Transverse colon (tissue), 4 donors: ENCODE measurements at regions not wholly inside any gene's neighbourhood (a gene's known extent, or its start where the extent isn't known, plus 50 kb on each side); places are given as distances from the start of the nearest gene placed in this dataset.

Experiments
- EP300 ChIP-seq: sonication (generic); formaldehyde crosslinking; IDR thresholded peaks from one replicate; pipeline ENCODE4 v1.6.1; 2017; ENCODE audit warnings: antibody characterized with exemption, low read depth
- POLR2A ChIP-seq: fragments of 450-650 bp; IDR thresholded peaks from one replicate; pipeline ENCODE4 v1.6.1; 2016; ENCODE audit warnings: antibody characterized with exemption, mild to moderate bottlenecking, moderate library complexity
- POLR2AphosphoS5 ChIP-seq, 3 donors: sonication (generic); formaldehyde crosslinking; IDR thresholded peaks; one replicate each; pipeline ENCODE4 v1.6.1; 2016; ENCODE audit warnings: antibody characterized with exemption in 3 of 3
- TF ChIP-seq, protein P1 (sequence below), 5 experiments: fragments of 200-600 bp in 3 of 5; fragments of 450-650 bp in 2 of 5; sonication (generic) in 3 of 5; IDR thresholded peaks; 1 replicate in 2 of 5; 2 replicates in 3 of 5; pipeline ENCODE4 v1.5.1; 2016 to 2017; ENCODE audit warnings: antibody characterized with exemption in 5 of 5, inconsistent platforms in 3 of 5, mild to moderate bottlenecking in 2 of 5, moderate library complexity in 1 of 5

DNA sequence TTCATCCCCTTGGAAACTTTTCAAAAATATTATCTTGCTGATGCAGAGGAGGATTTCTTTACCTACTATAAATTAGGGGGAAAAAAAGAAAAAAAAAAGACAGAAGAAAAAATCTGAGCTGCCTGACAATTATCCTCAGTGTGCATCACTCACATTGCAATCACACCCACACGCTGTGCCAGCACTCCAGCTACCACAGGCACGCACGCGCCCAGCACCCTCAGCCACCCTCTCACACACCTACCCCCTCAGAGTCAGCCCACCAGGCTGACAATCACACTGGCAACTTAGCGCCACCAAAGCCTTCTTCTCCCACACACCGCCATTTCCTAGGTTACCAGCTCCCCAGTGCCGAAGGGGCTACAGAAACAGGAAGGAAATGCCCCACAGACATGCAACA is 236.1 kb downstream of the KCNA4 start:
- TF ChIP-seq, protein P1, sequence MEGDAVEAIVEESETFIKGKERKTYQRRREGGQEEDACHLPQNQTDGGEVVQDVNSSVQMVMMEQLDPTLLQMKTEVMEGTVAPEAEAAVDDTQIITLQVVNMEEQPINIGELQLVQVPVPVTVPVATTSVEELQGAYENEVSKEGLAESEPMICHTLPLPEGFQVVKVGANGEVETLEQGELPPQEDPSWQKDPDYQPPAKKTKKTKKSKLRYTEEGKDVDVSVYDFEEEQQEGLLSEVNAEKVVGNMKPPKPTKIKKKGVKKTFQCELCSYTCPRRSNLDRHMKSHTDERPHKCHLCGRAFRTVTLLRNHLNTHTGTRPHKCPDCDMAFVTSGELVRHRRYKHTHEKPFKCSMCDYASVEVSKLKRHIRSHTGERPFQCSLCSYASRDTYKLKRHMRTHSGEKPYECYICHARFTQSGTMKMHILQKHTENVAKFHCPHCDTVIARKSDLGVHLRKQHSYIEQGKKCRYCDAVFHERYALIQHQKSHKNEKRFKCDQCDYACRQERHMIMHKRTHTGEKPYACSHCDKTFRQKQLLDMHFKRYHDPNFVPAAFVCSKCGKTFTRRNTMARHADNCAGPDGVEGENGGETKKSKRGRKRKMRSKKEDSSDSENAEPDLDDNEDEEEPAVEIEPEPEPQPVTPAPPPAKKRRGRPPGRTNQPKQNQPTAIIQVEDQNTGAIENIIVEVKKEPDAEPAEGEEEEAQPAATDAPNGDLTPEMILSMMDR (IDR thresholded peaks at IDR 0.05) = no peak
- TF ChIP-seq EP300 (no peak), POLR2A (no peak), POLR2AphosphoS5 (IDR thresholded peaks at IDR 0.05) (no peak)
